GM23338 (cell line): ENCODE measurements at regions not wholly inside any gene's neighbourhood (a gene's known extent, or its start where the extent isn't known, plus 50 kb on each side); places are given as distances from the start of the nearest gene placed in this dataset.

ENCODE experiments used
- EZH2 ChIP-seq: fragments of 200-600 bp; sonication (generic); IDR thresholded peaks from one replicate; pipeline ENCODE4 v1.8.0; 2017; ENCODE audit warnings: antibody characterized with exemption, mild to moderate bottlenecking, low read depth; ENCODE audit not compliant: unreplicated experiment
- EZH2phosphoT487 ChIP-seq: fragments of 200-600 bp; sonication (generic); IDR thresholded peaks from one replicate; pipeline ENCODE4 v1.8.1; 2018; ENCODE audit warnings: antibody characterized with exemption; ENCODE audit not compliant: unreplicated experiment
- TF ChIP-seq, protein P1 (sequence below), 2 experiments: fragments of 200-600 bp in 1 of 2; sonication (generic) in 1 of 2; conservative IDR thresholded peaks; 2 replicates each; pipeline versions ENCODE4 v1.5.1 to v1.6.1; 2016 to 2017; ENCODE audit warnings: antibody characterized with exemption in 2 of 2, low read depth in 2 of 2, mild to moderate bottlenecking in 2 of 2, moderate library complexity in 1 of 2

DNA sequence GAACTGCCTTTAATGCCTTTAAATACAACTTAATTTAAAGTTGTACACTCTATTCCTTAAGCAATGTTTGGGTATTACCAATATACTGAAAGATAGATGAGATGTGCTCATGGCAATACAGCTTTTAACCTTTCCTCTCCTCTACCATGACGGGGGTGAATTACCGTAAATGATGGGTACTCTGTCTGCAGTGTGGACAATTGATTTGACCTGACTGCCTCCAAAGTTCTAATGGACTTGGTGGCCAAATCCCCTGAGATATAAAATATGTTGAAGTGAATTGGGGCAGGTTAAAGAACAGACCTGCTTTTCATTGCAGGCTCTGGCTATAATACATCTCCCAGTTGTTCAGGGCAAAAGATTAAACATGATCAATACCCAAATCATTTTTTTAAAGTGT, 367.4 kb upstream of the NR5A2 start:
- TF ChIP-seq, protein P1, sequence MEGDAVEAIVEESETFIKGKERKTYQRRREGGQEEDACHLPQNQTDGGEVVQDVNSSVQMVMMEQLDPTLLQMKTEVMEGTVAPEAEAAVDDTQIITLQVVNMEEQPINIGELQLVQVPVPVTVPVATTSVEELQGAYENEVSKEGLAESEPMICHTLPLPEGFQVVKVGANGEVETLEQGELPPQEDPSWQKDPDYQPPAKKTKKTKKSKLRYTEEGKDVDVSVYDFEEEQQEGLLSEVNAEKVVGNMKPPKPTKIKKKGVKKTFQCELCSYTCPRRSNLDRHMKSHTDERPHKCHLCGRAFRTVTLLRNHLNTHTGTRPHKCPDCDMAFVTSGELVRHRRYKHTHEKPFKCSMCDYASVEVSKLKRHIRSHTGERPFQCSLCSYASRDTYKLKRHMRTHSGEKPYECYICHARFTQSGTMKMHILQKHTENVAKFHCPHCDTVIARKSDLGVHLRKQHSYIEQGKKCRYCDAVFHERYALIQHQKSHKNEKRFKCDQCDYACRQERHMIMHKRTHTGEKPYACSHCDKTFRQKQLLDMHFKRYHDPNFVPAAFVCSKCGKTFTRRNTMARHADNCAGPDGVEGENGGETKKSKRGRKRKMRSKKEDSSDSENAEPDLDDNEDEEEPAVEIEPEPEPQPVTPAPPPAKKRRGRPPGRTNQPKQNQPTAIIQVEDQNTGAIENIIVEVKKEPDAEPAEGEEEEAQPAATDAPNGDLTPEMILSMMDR (conservative IDR thresholded peaks at IDR 0.05; ENCODE audit: low read depth in 2 of 2) = no peak
- no peak for TF ChIP-seq EZH2phosphoT487
- no peak for TF ChIP-seq EZH2
